ENCODE measurements at regions not wholly inside any gene's neighbourhood (a gene's known extent, or its start where the extent isn't known, plus 50 kb on each side); places are given as distances from the start of the nearest gene placed in this dataset.

- TF ChIP-seq, protein P1, sequence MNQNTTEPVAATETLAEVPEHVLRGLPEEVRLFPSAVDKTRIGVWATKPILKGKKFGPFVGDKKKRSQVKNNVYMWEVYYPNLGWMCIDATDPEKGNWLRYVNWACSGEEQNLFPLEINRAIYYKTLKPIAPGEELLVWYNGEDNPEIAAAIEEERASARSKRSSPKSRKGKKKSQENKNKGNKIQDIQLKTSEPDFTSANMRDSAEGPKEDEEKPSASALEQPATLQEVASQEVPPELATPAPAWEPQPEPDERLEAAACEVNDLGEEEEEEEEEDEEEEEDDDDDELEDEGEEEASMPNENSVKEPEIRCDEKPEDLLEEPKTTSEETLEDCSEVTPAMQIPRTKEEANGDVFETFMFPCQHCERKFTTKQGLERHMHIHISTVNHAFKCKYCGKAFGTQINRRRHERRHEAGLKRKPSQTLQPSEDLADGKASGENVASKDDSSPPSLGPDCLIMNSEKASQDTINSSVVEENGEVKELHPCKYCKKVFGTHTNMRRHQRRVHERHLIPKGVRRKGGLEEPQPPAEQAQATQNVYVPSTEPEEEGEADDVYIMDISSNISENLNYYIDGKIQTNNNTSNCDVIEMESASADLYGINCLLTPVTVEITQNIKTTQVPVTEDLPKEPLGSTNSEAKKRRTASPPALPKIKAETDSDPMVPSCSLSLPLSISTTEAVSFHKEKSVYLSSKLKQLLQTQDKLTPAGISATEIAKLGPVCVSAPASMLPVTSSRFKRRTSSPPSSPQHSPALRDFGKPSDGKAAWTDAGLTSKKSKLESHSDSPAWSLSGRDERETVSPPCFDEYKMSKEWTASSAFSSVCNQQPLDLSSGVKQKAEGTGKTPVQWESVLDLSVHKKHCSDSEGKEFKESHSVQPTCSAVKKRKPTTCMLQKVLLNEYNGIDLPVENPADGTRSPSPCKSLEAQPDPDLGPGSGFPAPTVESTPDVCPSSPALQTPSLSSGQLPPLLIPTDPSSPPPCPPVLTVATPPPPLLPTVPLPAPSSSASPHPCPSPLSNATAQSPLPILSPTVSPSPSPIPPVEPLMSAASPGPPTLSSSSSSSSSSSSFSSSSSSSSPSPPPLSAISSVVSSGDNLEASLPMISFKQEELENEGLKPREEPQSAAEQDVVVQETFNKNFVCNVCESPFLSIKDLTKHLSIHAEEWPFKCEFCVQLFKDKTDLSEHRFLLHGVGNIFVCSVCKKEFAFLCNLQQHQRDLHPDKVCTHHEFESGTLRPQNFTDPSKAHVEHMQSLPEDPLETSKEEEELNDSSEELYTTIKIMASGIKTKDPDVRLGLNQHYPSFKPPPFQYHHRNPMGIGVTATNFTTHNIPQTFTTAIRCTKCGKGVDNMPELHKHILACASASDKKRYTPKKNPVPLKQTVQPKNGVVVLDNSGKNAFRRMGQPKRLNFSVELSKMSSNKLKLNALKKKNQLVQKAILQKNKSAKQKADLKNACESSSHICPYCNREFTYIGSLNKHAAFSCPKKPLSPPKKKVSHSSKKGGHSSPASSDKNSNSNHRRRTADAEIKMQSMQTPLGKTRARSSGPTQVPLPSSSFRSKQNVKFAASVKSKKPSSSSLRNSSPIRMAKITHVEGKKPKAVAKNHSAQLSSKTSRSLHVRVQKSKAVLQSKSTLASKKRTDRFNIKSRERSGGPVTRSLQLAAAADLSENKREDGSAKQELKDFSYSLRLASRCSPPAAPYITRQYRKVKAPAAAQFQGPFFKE (tag by site-specific recombination; IDR thresholded peaks at IDR 0.05; ENCODE audit: borderline replicate concordance) = no peak
- no peak for TF ChIP-seq OVOL3 (tag by site-specific recombination; IDR thresholded peaks at IDR 0.05)
Observed at GRCh38 chr18:30451981-30452380, 590.6 kb downstream of the DSC3 start (continued).

DNA sequence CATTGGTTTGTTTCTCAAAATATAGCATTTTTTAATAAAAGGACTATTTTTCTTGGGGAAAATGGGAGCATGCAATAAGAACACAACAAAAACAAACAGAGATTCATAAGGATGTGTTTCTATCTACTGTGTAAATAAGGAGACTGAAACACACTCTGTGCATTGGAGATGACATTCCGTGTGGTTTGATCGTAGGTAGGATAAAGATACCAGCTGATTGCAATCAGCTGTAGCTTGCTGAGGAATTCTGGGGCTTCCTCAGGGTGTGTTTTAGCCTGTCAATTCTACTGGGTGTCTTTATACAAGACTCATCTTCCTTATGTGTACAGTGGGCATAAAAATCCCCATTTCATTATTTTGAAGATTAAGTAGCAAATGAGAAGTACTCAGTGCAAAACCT lies 591.6 kb downstream of the DSC3 start:
- Histone ChIP-seq H3K27ac (ENCODE audit: extremely low read depth, low read depth, low read length) (no peak overlapping the region), H3K9me3 (ENCODE audit: control insufficient read depth, insufficient read depth, low read depth, low read length) (no peaks in the 10 kb centered on the region), H3K36me3 (ENCODE audit: control insufficient read depth in 2 of 2, insufficient read depth in 1 of 2, low read length in 2 of 2) (no peaks in the 10 kb centered on the region), H3K4me1 (ENCODE audit: control insufficient read depth, insufficient read depth, low read length) (no peaks in the 10 kb centered on the region), H3K4me3 (ENCODE audit: low read depth, low read length) (no peak overlapping the region)
- ChIA-PET CTCF (interaction anchor here (0.6 kb wide), 1 partner anchor 34 kb away, joined by 4 read pairs; no protein-coding TSS in a partner anchor), POLR2A (no interaction called here)
- TF ChIP-seq ZSCAN23 (tag by site-specific recombination; IDR thresholded peaks at IDR 0.05) = no peak
- TF ChIP-seq ZNF785 (tag by site-specific recombination; IDR thresholded peaks at IDR 0.05) = no peak
- TF ChIP-seq BCL11B (tag by site-specific recombination; IDR thresholded peaks at IDR 0.05; ENCODE audit: low read depth) = no peak
- TF ChIP-seq TRIM28 (IDR thresholded peaks at IDR 0.05; ENCODE audit: borderline replicate concordance, low read length) = no peak
- TF ChIP-seq ZBTB8A (tag by site-specific recombination; IDR thresholded peaks at IDR 0.05) = no peak

DNA sequence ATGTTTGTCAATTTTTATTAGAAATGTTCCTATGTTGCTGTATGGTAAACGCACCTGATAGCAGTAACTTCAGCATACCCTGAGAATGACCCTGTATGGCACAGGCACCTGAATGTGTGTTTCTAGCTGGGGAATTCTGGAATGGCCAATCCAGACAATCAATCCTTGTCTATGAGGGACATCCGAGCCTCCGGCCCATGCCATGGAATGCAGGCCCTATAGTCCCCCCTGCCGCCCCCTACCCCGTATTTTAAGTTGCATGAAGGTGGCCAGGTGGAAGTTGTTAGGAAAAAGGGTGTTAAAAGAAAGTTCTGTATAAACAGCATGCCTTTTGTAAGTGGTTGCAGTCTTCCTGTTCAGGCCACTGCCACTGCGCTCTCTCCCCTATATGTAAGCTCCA lies 595.9 kb downstream of the DSC3 start:
- Histone ChIP-seq H3K4me1 (ENCODE audit: control insufficient read depth, insufficient read depth, low read length) (no peaks in the 10 kb centered on the region), H3K36me3 (ENCODE audit: control insufficient read depth in 2 of 2, insufficient read depth in 1 of 2, low read length in 2 of 2) (no peaks in the 10 kb centered on the region), H3K9me3 (ENCODE audit: control insufficient read depth, insufficient read depth, low read depth, low read length) (no peaks in the 10 kb centered on the region), H3K27ac (ENCODE audit: extremely low read depth, low read depth, low read length) (no peak overlapping the region), H3K4me3 (ENCODE audit: low read depth, low read length) (no peak overlapping the region)
- TF ChIP-seq ZNF366 (tag by site-specific recombination; conservative IDR thresholded peaks at IDR 0.05) = no peak
- no peak for TF ChIP-seq ZNF223 (tag by site-specific recombination; IDR thresholded peaks at IDR 0.05)
- TF ChIP-seq, protein P2, sequence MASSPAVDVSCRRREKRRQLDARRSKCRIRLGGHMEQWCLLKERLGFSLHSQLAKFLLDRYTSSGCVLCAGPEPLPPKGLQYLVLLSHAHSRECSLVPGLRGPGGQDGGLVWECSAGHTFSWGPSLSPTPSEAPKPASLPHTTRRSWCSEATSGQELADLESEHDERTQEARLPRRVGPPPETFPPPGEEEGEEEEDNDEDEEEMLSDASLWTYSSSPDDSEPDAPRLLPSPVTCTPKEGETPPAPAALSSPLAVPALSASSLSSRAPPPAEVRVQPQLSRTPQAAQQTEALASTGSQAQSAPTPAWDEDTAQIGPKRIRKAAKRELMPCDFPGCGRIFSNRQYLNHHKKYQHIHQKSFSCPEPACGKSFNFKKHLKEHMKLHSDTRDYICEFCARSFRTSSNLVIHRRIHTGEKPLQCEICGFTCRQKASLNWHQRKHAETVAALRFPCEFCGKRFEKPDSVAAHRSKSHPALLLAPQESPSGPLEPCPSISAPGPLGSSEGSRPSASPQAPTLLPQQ (tag by site-specific recombination; IDR thresholded peaks at IDR 0.05) = no peak
- TF ChIP-seq, protein P3, sequence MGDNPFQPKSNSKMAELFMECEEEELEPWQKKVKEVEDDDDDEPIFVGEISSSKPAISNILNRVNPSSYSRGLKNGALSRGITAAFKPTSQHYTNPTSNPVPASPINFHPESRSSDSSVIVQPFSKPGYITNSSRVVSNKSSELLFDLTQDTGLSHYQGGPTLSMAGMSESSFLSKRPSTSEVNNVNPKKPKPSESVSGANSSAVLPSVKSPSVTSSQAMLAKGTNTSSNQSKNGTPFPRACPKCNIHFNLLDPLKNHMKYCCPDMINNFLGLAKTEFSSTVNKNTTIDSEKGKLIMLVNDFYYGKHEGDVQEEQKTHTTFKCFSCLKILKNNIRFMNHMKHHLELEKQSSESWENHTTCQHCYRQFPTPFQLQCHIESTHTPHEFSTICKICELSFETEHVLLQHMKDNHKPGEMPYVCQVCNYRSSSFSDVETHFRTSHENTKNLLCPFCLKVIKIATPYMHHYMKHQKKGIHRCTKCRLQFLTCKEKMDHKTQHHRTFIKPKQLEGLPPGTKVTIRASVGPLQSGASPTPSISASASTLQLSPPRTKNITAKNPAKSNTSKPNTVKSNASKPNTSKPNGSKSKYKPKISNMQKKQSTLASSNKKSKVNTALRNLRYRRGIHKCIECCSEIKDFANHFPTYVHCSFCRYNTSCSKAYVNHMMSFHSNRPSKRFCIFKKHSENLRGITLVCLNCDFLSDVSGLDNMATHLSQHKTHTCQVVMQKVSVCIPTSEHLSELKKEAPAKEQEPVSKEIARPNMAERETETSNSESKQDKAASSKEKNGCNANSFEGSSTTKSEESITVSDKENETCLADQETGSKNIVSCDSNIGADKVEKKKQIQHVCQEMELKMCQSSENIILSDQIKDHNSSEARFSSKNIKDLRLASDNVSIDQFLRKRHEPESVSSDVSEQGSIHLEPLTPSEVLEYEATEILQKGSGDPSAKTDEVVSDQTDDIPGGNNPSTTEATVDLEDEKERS (tag by site-specific recombination; IDR thresholded peaks at IDR 0.05) = no peak
- TF ChIP-seq ZNF426 (tag by site-specific recombination; IDR thresholded peaks at IDR 0.05) = no peak
- TF ChIP-seq, protein P4, sequence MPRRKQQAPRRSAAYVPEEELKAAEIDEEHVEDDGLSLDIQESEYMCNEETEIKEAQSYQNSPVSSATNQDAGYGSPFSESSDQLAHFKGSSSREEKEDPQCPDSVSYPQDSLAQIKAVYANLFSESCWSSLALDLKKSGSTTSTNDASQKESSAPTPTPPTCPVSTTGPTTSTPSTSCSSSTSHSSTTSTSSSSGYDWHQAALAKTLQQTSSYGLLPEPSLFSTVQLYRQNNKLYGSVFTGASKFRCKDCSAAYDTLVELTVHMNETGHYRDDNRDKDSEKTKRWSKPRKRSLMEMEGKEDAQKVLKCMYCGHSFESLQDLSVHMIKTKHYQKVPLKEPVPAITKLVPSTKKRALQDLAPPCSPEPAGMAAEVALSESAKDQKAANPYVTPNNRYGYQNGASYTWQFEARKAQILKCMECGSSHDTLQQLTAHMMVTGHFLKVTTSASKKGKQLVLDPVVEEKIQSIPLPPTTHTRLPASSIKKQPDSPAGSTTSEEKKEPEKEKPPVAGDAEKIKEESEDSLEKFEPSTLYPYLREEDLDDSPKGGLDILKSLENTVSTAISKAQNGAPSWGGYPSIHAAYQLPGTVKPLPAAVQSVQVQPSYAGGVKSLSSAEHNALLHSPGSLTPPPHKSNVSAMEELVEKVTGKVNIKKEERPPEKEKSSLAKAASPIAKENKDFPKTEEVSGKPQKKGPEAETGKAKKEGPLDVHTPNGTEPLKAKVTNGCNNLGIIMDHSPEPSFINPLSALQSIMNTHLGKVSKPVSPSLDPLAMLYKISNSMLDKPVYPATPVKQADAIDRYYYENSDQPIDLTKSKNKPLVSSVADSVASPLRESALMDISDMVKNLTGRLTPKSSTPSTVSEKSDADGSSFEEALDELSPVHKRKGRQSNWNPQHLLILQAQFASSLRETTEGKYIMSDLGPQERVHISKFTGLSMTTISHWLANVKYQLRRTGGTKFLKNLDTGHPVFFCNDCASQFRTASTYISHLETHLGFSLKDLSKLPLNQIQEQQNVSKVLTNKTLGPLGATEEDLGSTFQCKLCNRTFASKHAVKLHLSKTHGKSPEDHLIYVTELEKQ (tag by site-specific recombination; IDR thresholded peaks at IDR 0.05; ENCODE audit: borderline replicate concordance) = no peak
- no peak for TF ChIP-seq ZNF16 (tag by site-specific recombination; IDR thresholded peaks at IDR 0.05; ENCODE audit: low read depth)
- TF ChIP-seq TCF7L2 (IDR thresholded peaks at IDR 0.05; ENCODE audit: borderline replicate concordance, low read depth, low read length) = no peak
- no peak for TF ChIP-seq ZNF404 (tag by site-specific recombination; IDR thresholded peaks at IDR 0.05)
- no peak for TF ChIP-seq ZNF394 (tag by site-specific recombination; IDR thresholded peaks at IDR 0.05; ENCODE audit: borderline replicate concordance)
- TF ChIP-seq ZNF302 (tag by site-specific recombination; IDR thresholded peaks at IDR 0.05; ENCODE audit: low read depth) = no peak
- CTCF ChIA-PET = no interaction called here
- POLR2A ChIA-PET = no interaction called here
